GM15510 (cell line): ENCODE measurements at regions not wholly inside any gene's neighbourhood (a gene's known extent, or its start where the extent isn't known, plus 50 kb on each side); places are given as distances from the start of the nearest gene placed in this dataset.

ENCODE experiments used
- POLR2A ChIP-seq: IDR thresholded peaks from 3 replicates; pipeline ENCODE4 v1.6.1; 2011; ENCODE audit warnings: borderline replicate concordance; ENCODE audit not compliant: insufficient read length; ENCODE audit errors: extremely low read depth

- no peak for TF ChIP-seq POLR2A
Measured at GRCh38 chr1:58857680-58858673, 74.1 kb upstream of the JUN start.

DNA sequence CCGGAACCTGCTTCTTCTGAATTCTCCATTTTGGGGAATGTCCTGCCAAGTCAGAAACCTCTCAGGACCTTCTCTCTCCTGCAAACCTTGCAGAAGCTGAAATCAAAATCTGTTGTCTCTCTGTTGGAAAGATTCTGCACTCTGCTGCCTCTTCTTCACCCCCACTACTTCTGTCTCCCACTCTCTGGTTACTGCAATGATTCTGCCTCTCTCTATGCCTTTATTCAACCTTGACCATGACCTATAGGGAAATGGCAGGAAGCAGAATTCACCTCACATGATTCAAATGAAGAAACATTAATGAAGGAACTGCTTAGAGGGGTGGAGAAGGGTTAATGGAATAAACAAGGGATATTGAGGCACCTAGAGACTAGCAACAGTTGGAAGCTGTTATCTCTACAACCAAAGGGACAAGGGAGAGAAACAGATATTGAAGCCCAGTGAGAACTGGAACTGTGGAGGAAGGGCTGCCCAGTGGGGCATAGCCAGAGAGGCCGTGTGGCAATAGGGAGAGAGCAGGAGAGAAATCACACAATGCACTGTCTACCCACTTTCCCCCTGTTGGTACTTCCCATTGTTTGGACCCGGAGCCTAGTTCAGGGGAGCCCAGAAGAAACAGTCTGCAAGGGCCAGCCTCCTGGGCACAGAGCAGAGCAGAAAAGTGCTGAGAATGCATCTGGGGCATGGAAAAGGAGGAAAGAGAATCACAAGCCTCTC is 76.1 kb upstream of the JUN start:
- TF ChIP-seq POLR2A: no peak

DNA sequence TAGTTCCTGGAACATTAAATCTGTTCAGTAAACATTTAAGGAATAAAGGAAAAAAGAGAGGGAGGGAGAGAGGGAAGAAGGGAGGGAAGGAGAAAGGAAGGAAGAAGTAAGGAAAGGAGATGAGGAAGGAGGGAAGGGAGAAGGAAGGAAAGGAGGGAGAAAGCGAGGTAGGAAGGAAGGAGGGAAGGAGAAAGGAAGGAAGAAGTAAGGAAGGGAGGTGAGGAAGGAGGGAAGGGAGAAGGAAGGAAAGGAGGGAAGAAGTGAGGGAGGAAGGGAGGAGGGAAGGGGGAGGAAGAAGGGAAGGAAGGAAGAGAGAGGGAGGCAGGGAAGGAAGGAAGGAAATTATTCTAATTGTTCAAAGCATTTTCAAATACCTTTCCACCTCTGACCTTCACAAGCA is 77.2 kb upstream of the JUN start:
- TF ChIP-seq POLR2A: no peak

- TF ChIP-seq POLR2A: no peak
Measured at GRCh38 chr1:58861506-58861905, 77.7 kb upstream of the JUN start.

DNA sequence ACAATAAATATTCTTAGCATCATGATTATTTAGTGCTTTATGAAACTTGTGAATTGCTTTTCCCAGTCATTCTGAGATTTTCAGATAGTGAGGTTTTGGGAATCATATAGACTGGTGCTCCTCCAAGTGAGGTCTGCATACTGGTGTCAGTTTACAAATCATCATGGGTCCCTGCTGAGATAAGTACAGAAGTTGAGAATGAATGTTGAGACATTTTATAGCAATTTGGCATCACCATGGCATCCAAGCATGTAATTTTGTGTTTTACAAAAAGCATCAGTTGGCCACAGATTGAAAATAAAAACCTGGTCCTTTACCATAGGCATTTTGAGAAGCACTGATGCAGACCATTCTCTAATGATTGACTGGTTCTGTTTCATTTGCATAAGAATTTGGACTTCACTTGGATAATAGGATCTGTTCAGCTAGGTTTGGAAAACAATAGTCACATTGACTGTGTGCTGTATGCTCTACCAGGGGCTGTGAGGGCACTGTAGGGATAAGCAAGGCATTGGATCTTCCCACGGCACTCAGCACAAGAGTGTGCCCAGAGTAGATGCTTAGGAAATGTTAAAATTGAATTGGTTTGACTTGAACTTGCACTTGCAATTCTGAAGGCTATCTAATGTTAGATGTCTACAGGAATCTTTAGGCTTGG is 79.0 kb upstream of the JUN start:
- TF ChIP-seq POLR2A: no peak

DNA sequence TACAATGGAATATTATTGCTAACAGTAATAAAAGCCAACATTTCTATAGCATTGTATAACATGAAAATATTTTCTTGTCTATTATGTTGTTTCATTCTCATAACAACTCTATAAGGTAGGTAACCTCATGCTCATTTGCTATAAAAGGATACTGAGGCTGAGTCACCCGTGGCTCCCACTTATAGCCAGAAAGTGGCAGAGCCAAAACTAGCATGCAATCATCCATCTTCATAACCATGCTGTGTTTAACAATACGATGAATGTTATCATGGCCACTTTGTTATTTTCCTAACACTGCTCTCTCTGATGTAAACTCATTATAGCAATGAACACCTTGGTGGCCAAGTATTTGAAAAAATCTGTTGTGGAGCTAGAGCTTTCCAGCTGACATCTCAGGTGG is 80.8 kb upstream of the JUN start:
- no peak for TF ChIP-seq POLR2A

GRCh38 chr1:58866578-58866977 is 82.7 kb upstream of the JUN start:
- TF ChIP-seq POLR2A: no peak

GRCh38 chr1:58869638-58870297 is 85.9 kb upstream of the JUN start:
- TF ChIP-seq POLR2A: no peak

DNA sequence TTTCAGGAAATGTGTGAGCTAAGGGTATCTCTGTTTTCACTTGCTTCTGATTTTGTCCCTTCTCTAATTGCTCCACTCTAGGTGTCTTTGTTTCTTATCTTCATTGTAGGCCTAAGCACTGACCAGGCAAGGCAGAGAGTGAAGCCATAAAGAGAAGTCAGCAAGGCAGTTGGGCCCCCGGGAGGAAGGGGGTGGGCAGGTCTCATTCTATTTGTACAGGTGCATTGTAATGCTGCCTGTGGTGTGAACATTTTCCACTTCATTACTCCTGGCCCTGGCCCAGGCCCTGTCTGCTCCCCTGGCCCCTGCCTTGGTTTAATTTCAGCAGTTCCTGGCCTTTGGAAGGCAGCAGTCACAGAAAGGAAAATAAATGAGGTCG is 86.4 kb upstream of the JUN start:
- no peak for TF ChIP-seq POLR2A

- TF ChIP-seq POLR2A: no peak
Measured at GRCh38 chr1:58874342-58874741, 90.5 kb upstream of the JUN start.

GRCh38 chr1:58874757-58875755 is 91.2 kb upstream of the JUN start:
- TF ChIP-seq POLR2A: no peak

GRCh38 chr1:58879464-58879863 is 95.6 kb upstream of the JUN start:
- no peak for TF ChIP-seq POLR2A

DNA sequence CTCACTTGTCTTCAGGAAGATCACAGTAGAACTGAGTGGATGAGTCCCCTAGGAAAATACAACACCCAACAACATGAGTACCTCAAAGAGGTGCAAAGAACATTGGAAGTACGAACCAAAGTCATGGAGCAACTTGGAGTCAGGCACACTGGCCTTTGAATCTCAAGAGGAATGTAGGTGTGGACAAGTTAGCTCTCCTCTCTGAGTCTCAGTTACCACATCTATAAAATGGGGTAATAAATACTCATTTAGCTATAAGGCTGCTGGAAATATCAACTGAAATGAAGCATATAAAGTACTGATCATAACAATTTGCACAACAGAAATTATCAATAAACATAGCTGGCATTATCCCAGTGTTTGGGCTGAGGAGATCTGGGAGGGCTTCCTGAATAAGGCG is 96.7 kb upstream of the JUN start:
- no peak for TF ChIP-seq POLR2A
